Pancreas (tissue), 10 donors: ENCODE measurements at regions not wholly inside any gene's neighbourhood (a gene's known extent, or its start where the extent isn't known, plus 50 kb on each side); places are given as distances from the start of the nearest gene placed in this dataset.

Source experiments
- ATAC-seq, 4 donors: fragments of 200-7000 bp; cut with Tn5 transposase; one replicate each; pipeline versions ENCODE4 v1.8.0 to v1.9.1; 2020; ENCODE audit warnings: mild to moderate bottlenecking in 4 of 4, moderate library complexity in 4 of 4
- DNase-seq, 6 donors: peaks; one replicate each; pipeline ENCODE4 v3.0.0-alpha.2; 2020
- FAIRE-seq: peaks from 2 replicates; lab custom pipeline; 2012; peaks lifted over from hg19 to GRCh38; lab: Jason Lieb, UNC
- H3K27ac ChIP-seq, 4 donors: fragments of 200-600 bp; sonication (generic); 1 replicate in 3 of 4; 2 replicates in 1 of 4; pipeline versions ENCODE4 v1.5.0 to v1.8.0; 2020
- H3K27me3 ChIP-seq, 4 donors: fragments of 200-600 bp; one replicate each; pipeline ENCODE4 v1.8.0; 2021
- H3K36me3 ChIP-seq, 3 donors: fragments of 200-600 bp; sonication (generic) in 1 of 3; one replicate each; pipeline versions ENCODE4 v1.5.0 to v1.8.0; 2020 to 2021
- H3K4me1 ChIP-seq, 3 donors: fragments of 200-600 bp; one replicate each; pipeline ENCODE4 v1.8.0; 2021
- H3K4me3 ChIP-seq, 4 donors: fragments of 200-600 bp; sonication (generic) in 2 of 4; one replicate each; pipeline versions ENCODE4 v1.5.0 to v1.8.0; 2020 to 2021
- H3K9me3 ChIP-seq, 4 donors: fragments of 200-600 bp; one replicate each; pipeline ENCODE4 v1.8.0; 2021
- WGBS, 2 donors: extraction: QIAGEN DNeasy Blood & Tissue Kit; methylation state at CpG; one replicate each; pipeline ENCODE4 v1.1.7; 2013; 5-methylcytosine and 5-hydroxymethylcytosine counted together
- intact Hi-C, 3 donors: fragments of 100-400 bp; cut with DNase I; formaldehyde crosslinking; loops; one replicate each; pipeline versions ENCODE4 v1.11.1 to v1.14.2; 2022
- TF ChIP-seq, protein P1 (sequence below), 4 donors: fragments of 200-600 bp; sonication (generic) in 3 of 4; IDR thresholded peaks; one replicate each; pipeline versions ENCODE4 v1.5.0 to v1.8.0; 2021; ENCODE audit warnings: antibody characterized with exemption in 4 of 4
- donor health status: healthy with polysubstance abuse.
- donor health status: DM: no; HTN: no; CAD: no; lungs with moderate emphysema.
- donor health status: DM: no; HTN: no; CAD: no.
- donor health status: control.
- donor health status: control.
- donor health status: Bipolar disorder and iron deficiency.
- donor health status: DM: yes; HTN: yes; CAD: no.
- donor health status: DM: no; HTN: no; CAD: no.
- donor health status: DM: no; HTN: no; CAD: no.
- donor health status: DM: yes; HTN: yes; CAD: no.

DNA sequence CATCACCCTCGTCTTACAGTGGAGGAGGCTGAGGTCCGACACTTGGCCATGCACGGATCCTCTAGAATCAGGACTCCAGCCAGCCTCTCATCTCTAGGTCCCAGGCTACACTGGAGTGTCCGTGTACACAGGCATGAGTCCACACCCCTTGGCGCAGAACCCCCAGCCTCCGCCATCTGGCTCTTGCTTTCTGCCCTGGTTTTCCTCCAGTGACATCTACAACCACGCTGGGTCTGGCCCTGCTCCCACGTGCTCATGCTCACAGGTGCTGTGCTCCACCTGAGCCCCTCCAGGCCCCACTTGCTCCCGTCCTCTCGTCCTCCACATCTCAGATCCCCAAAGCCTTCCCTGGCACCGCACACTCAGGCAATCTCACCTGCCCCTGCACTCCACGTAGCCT is 260.8 kb downstream of the ENGASE start:
- ATAC-seq (no peak), FAIRE-seq (no peak), DNase-seq (no peak)
- no peaks in the 10 kb centered on the region for H3K27me3 ChIP-seq
- intact Hi-C loops = no loop called here
- H3K4me3 ChIP-seq = no peak overlapping the region
- no peaks in the 10 kb centered on the region for H3K36me3 ChIP-seq
- no peaks in the 10 kb centered on the region for H3K9me3 ChIP-seq
- H3K27ac ChIP-seq = no peak overlapping the region
- TF ChIP-seq, protein P1, sequence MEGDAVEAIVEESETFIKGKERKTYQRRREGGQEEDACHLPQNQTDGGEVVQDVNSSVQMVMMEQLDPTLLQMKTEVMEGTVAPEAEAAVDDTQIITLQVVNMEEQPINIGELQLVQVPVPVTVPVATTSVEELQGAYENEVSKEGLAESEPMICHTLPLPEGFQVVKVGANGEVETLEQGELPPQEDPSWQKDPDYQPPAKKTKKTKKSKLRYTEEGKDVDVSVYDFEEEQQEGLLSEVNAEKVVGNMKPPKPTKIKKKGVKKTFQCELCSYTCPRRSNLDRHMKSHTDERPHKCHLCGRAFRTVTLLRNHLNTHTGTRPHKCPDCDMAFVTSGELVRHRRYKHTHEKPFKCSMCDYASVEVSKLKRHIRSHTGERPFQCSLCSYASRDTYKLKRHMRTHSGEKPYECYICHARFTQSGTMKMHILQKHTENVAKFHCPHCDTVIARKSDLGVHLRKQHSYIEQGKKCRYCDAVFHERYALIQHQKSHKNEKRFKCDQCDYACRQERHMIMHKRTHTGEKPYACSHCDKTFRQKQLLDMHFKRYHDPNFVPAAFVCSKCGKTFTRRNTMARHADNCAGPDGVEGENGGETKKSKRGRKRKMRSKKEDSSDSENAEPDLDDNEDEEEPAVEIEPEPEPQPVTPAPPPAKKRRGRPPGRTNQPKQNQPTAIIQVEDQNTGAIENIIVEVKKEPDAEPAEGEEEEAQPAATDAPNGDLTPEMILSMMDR (IDR thresholded peaks at IDR 0.05) = no peak
- no peaks in the 10 kb centered on the region for H3K4me1 ChIP-seq
- WGBS, 2 donors = 58 to 67% methylated on average over 12 of the region's 12 CpGs

DNA sequence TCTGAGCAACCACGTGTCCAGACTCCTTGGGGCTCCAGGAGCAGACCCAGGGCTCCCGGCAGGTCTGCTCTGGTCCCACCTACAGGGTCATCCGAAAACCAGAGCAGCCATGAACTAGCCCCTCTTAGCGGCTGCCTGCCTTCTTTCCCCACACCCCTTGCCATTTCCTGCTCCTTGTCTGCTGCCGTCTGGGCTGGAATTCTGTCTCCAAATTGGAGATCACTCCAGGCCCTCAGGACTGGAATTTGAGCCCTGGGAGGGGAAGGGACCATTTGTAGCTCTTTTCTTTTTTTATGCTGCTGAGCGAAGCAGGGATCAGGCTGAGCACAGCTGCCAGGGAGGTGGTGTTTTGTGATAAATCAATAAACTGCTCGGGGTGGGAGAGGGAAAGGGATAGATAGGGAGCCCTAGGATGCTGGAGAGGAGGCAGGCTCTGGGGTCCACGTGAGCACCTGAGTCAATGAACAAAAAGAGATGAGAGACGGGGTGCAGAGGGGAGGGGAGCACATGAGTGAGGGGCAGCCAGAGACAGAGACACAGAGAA is 257.5 kb downstream of the ENGASE start:
- Histone ChIP-seq H3K27ac (no peak overlapping the region), H3K36me3 (no peaks in the 10 kb centered on the region), H3K4me3 (no peak overlapping the region), H3K27me3 (no peaks in the 10 kb centered on the region), H3K4me1 (no peaks in the 10 kb centered on the region), H3K9me3 (no peaks in the 10 kb centered on the region)
- intact Hi-C loops = no loop called here
- FAIRE-seq (no peak), DNase-seq (no peak), ATAC-seq (no peak)
- WGBS, 2 donors = 24 to 27% methylated on average over 9 of the region's 9 CpGs
- TF ChIP-seq, protein P1 (IDR thresholded peaks at IDR 0.05) = no peak

DNA sequence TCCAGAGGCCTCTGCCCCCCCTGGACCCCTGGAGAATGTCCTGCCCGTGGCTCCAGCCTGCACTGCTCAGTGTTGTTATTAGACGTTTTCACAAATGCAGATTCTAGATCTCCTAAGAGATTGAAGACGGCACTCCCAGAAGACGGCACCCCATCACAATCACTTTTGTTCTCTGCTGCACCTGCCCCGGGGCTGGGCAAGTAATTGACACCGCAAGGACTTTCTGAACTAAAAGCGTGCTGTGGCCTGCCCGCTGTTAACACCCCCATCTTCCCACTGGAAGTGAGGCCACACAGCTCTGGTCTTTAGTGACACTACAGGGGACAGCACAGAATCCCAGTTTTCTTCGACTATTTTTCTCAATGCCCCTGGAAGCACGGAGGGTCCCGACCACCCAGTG is 256.9 kb downstream of the ENGASE start:
- TF ChIP-seq, protein P1 (IDR thresholded peaks at IDR 0.05) = no peak
- H3K27me3 ChIP-seq = no peaks in the 10 kb centered on the region
- DNase-seq (no peak), FAIRE-seq (no peak), ATAC-seq (no peak)
- no peaks in the 10 kb centered on the region for H3K9me3 ChIP-seq
- intact Hi-C loops = no loop called here
- no peaks in the 10 kb centered on the region for H3K36me3 ChIP-seq
- H3K4me1 ChIP-seq = no peaks in the 10 kb centered on the region
- 37 to 50% methylated on average over 11 of the region's 11 CpGs for WGBS, 2 donors
- H3K4me3 ChIP-seq = no peak overlapping the region
- H3K27ac ChIP-seq = no peak overlapping the region

DNA sequence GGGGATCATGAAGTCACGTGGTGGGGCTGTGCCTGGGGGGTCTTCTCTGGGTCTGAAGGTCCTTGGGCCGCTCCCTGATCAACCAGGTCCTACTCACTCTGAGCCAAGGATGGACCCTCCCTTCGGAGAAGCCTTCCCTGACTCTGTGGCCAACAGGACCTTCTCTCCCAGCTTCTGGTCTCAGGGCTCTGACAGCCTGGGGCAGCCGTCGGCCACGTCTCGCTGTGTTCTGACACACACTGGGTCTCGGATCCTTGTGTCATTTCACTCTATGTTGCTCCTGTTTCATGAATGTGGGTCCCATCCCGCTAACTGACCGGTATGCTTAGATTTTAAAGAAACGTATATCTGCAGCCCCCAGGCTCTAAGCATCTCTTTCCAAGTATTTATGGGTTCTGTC is 256.1 kb downstream of the ENGASE start:
- Histone ChIP-seq H3K9me3 (no peaks in the 10 kb centered on the region), H3K27me3 (no peaks in the 10 kb centered on the region), H3K4me1 (no peaks in the 10 kb centered on the region), H3K36me3 (no peaks in the 10 kb centered on the region), H3K27ac (no peak overlapping the region), H3K4me3 (no peak overlapping the region)
- ATAC-seq = no peak
- TF ChIP-seq, protein P1 (IDR thresholded peaks at IDR 0.05) = no peak
- 48 to 54% methylated on average over 11 of the region's 11 CpGs for WGBS, 2 donors
- no peak for FAIRE-seq
- no peak for DNase-seq
- intact Hi-C loops = no loop called here

DNA sequence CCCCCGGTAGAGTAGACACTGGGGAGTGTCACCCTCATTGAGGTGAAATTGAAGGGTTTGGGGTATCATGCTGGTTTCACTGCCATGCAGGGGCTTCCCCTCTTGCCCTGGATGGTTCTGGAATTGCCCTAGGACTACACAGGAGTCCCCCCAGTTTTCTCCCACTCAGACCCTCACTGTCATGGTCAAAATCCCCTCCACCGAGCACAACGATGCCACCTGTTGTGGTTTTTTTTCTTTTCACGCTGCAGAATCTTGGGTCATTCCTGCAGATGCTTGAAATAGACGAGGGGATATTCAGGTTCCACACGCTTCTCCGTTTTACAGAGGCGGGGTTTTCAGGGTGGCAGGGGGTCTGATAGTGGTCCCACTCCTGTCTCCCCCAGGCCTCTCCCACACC is 255.6 kb downstream of the ENGASE start:
- no peak overlapping the region for H3K4me3 ChIP-seq
- H3K27me3 ChIP-seq = no peaks in the 10 kb centered on the region
- no peak for DNase-seq
- WGBS, 2 donors = 52 to 59% methylated on average over 8 of the region's 8 CpGs
- no peaks in the 10 kb centered on the region for H3K36me3 ChIP-seq
- no peaks in the 10 kb centered on the region for H3K4me1 ChIP-seq
- no peak for ATAC-seq
- TF ChIP-seq, protein P1 (IDR thresholded peaks at IDR 0.05) = no peak
- no peaks in the 10 kb centered on the region for H3K9me3 ChIP-seq
- no peak overlapping the region for H3K27ac ChIP-seq
- FAIRE-seq = no peak
- intact Hi-C loops = no loop called here
